Left ventricle myocardium inferior (tissue), 1 donor: ENCODE measurements at regions not wholly inside any gene's neighbourhood (a gene's known extent, or its start where the extent isn't known, plus 50 kb on each side); places are given as distances from the start of the nearest gene placed in this dataset.

Source experiments
- DNase-seq: peaks from one replicate; pipeline ENCODE4 v3.0.0-alpha.2; 2020
- H3K27ac ChIP-seq: fragments of 200-600 bp; replicated peaks from 2 replicates; pipeline ENCODE4 v1.8.0; 2021
- H3K27me3 ChIP-seq: fragments of 200-600 bp; 2 replicates; pipeline ENCODE4 v1.8.0; 2021; ENCODE audit warnings: low read depth
- H3K36me3 ChIP-seq: fragments of 200-600 bp; 2 replicates; pipeline ENCODE4 v1.8.0; 2021
- H3K4me1 ChIP-seq: fragments of 200-600 bp; 2 replicates; pipeline ENCODE4 v1.8.0; 2021
- H3K4me3 ChIP-seq: fragments of 200-600 bp; 2 replicates; pipeline ENCODE4 v1.8.0; 2021; ENCODE audit warnings: mild to moderate bottlenecking, moderate library complexity
- H3K9me3 ChIP-seq: fragments of 200-600 bp; replicated peaks from 2 replicates; pipeline ENCODE4 v1.8.0; 2021
- CTCF ChIP-seq: fragments of 200-600 bp; IDR thresholded peaks from 2 replicates; pipeline ENCODE4 v1.8.0; 2021; ENCODE audit warnings: antibody characterized with exemption, mild to moderate bottlenecking, borderline replicate concordance
- intact Hi-C: fragments of 100-400 bp; cut with micrococcal nuclease; formaldehyde crosslinking; loops from one replicate; pipeline ENCODE4 v1.11.0; 2022
- donor health status: DM: no; HTN: yes; CAD: no; lungs with severe emphysema.

- Histone ChIP-seq H3K27ac (no peak overlapping the region), H3K36me3 (no peaks in the 10 kb centered on the region), H3K4me1 (no peaks in the 10 kb centered on the region), H3K27me3 (no peaks in the 10 kb centered on the region), H3K9me3 (peaks cover 6% of the 10 kb centered on the region), H3K4me3 (no peak overlapping the region)
- no peak for DNase-seq
- intact Hi-C loops = no loop called here
- TF ChIP-seq CTCF = no peak
Observed at GRCh38 chr10:107834706-107835105, 670.2 kb upstream of the SORCS1 start.

- H3K36me3 ChIP-seq = no peaks in the 10 kb centered on the region
- H3K4me1 ChIP-seq = no peaks in the 10 kb centered on the region
- H3K9me3 ChIP-seq = peaks cover 6% of the 10 kb centered on the region
- no peaks in the 10 kb centered on the region for H3K27me3 ChIP-seq
- no peak for TF ChIP-seq CTCF
- no peak for DNase-seq
- no peak overlapping the region for H3K27ac ChIP-seq
- intact Hi-C loops = no loop called here
- H3K4me3 ChIP-seq = no peak overlapping the region
Observed at GRCh38 chr10:107831772-107832171, 667.3 kb upstream of the SORCS1 start.

- no peak for DNase-seq
- Histone ChIP-seq H3K4me3 (no peak overlapping the region), H3K27ac (no peak overlapping the region), H3K27me3 (no peaks in the 10 kb centered on the region), H3K4me1 (no peaks in the 10 kb centered on the region), H3K36me3 (no peaks in the 10 kb centered on the region), H3K9me3 (no peaks in the 10 kb centered on the region)
- TF ChIP-seq CTCF = no peak
- intact Hi-C loops = no loop called here
Observed at GRCh38 chr10:107829161-107829560, 664.7 kb upstream of the SORCS1 start.

GRCh38 chr10:107826171-107826570 is 661.7 kb upstream of the SORCS1 start:
- no peaks in the 10 kb centered on the region for H3K9me3 ChIP-seq
- no peaks in the 10 kb centered on the region for H3K4me1 ChIP-seq
- intact Hi-C loops = no loop called here
- H3K27me3 ChIP-seq = no peaks in the 10 kb centered on the region
- no peak for DNase-seq
- no peak overlapping the region for H3K27ac ChIP-seq
- TF ChIP-seq CTCF = no peak
- H3K4me3 ChIP-seq = no peak overlapping the region
- H3K36me3 ChIP-seq = no peaks in the 10 kb centered on the region

- H3K4me3 ChIP-seq = no peak overlapping the region
- no peaks in the 10 kb centered on the region for H3K9me3 ChIP-seq
- TF ChIP-seq CTCF = peak; percentile 69
- peaks cover 8% of the 10 kb centered on the region for H3K27me3 ChIP-seq
- no peak overlapping the region for H3K27ac ChIP-seq
- intact Hi-C loops = no loop called here
- no peak for DNase-seq
- no peaks in the 10 kb centered on the region for H3K4me1 ChIP-seq
- H3K36me3 ChIP-seq = no peaks in the 10 kb centered on the region
Observed at GRCh38 chr10:107814865-107815487, 650.5 kb upstream of the SORCS1 start.
